IMR-90 (cell line): ENCODE measurements at regions not wholly inside any gene's neighbourhood (a gene's known extent, or its start where the extent isn't known, plus 50 kb on each side); places are given as distances from the start of the nearest gene placed in this dataset.

Source experiments
- ATAC-seq: fragments of 200-7000 bp; cut with Tn5 transposase; 2 replicates; pipeline ENCODE4 v1.9.1; 2020; ENCODE audit warnings: low read depth, mild to moderate bottlenecking, moderate library complexity
- BruUV-seq: library from RNA; stranded (reverse); fragments of 400-500 nt; replicated peaks from 2 replicates; lab custom pipeline; 2021; lab: Mats Ljungman, UMichigan
- CTCF ChIA-PET: fragments of 300-600 bp; formaldehyde crosslinking; extraction: SDS; loops from one replicate; lab custom pipeline; 2021; ENCODE audit warnings: antibody characterized with exemption; lab: Yijun Ruan, JAX
- POLR2A ChIA-PET: fragments of 300-600 bp; sonication (Branson Sonifier 250); formaldehyde crosslinking; loops from one replicate; lab custom pipeline; 2022; ENCODE audit warnings: antibody characterized with exemption; ENCODE audit not compliant: unreplicated experiment; lab: Charles Lee
- DNase-seq: peaks from one replicate; pipeline ENCODE4 v3.0.0; 2013
- H2AFZ ChIP-seq: replicated peaks from 2 replicates; pipeline ENCODE3; 2013; ENCODE audit warnings: low read length, mild to moderate bottlenecking; ENCODE audit not compliant: poor library complexity
- H2AK5ac ChIP-seq: 2 replicates; pipeline ENCODE4 v1.6.1; 2013; ENCODE audit warnings: low read depth, low read length, inconsistent platforms
- H2AK9ac ChIP-seq: replicated peaks from 2 replicates; pipeline ENCODE3; 2013; ENCODE audit warnings: mild to moderate bottlenecking, low read depth, low read length, moderate library complexity; ENCODE audit not compliant: poor library complexity
- H2BK120ac ChIP-seq: 2 replicates; pipeline ENCODE4 v1.6.1; 2013; ENCODE audit warnings: low read depth, low read length, inconsistent platforms
- H2BK15ac ChIP-seq: 3 replicates; pipeline ENCODE4 v1.6.1; 2013; ENCODE audit warnings: low read depth, low read length, inconsistent platforms
- H2BK20ac ChIP-seq: 2 replicates; pipeline ENCODE4 v1.6.1; 2013; ENCODE audit warnings: low read depth, mild to moderate bottlenecking, inconsistent platforms, low read length, moderate library complexity
- H2BK5ac ChIP-seq: 2 replicates; pipeline ENCODE4 v1.6.1; 2013; ENCODE audit warnings: mild to moderate bottlenecking, low read depth, low read length, inconsistent platforms; ENCODE audit not compliant: poor library complexity, severe bottlenecking
- H3K14ac ChIP-seq: replicated peaks from 2 replicates; pipeline ENCODE4 v1.6.1; 2013; ENCODE audit warnings: low read depth, low read length, inconsistent platforms
- H3K18ac ChIP-seq: 2 replicates; pipeline ENCODE4 v1.6.1; 2013; ENCODE audit warnings: low read depth, low read length, control low read depth
- H3K23ac ChIP-seq: 2 replicates; pipeline ENCODE4 v1.6.1; 2013; ENCODE audit warnings: low read depth, low read length, inconsistent platforms
- H3K27ac ChIP-seq: 2 replicates; pipeline ENCODE4 v1.5.1; 2013; ENCODE audit warnings: mild to moderate bottlenecking, control low read depth, low read length; ENCODE audit not compliant: insufficient read depth
- H3K27me3 ChIP-seq: 2 replicates; pipeline ENCODE4 v1.6.1; 2013; ENCODE audit warnings: low read length; ENCODE audit not compliant: control insufficient read depth, insufficient read depth
- H3K36me3 ChIP-seq: 2 replicates; pipeline ENCODE4 v1.6.1; 2013; ENCODE audit warnings: low read length, mixed read lengths; ENCODE audit not compliant: control insufficient read depth, insufficient read depth
- H3K4ac ChIP-seq: 2 replicates; pipeline ENCODE4 v1.6.1; 2013; ENCODE audit warnings: low read depth, low read length, inconsistent platforms
- H3K4me1 ChIP-seq: 2 replicates; pipeline ENCODE4 v1.6.1; 2013; ENCODE audit warnings: low read length, mixed read lengths; ENCODE audit not compliant: control insufficient read depth, insufficient read depth
- H3K4me2 ChIP-seq: 2 replicates; pipeline ENCODE4 v1.6.1; 2013; ENCODE audit warnings: low read depth, mild to moderate bottlenecking, control low read depth, low read length, moderate library complexity
- H3K4me3 ChIP-seq: 2 replicates; pipeline ENCODE4 v1.5.1; 2013; ENCODE audit warnings: low read depth, mild to moderate bottlenecking, control low read depth, low read length, moderate library complexity; ENCODE audit not compliant: insufficient read depth
- H3K56ac ChIP-seq: 2 replicates; pipeline ENCODE4 v1.6.1; 2013; ENCODE audit warnings: low read length, inconsistent platforms; ENCODE audit not compliant: insufficient read depth; ENCODE audit errors: extremely low read depth
- H3K79me1 ChIP-seq, 2 experiments: 2 replicates each; pipeline ENCODE4 v1.6.1; 2013; ENCODE audit warnings: low read length in 2 of 2, inconsistent platforms in 1 of 2, low read depth in 1 of 2
- H3K9ac ChIP-seq: 2 replicates; pipeline ENCODE4 v1.6.1; 2013; ENCODE audit warnings: low read depth, low read length, control low read depth
- H3K9me1 ChIP-seq: 2 replicates; pipeline ENCODE4 v1.6.1; 2013; ENCODE audit warnings: low read length, inconsistent platforms; ENCODE audit not compliant: insufficient read depth
- H3K9me3 ChIP-seq: 2 replicates; pipeline ENCODE4 v1.6.1; 2013; ENCODE audit warnings: low read length; ENCODE audit not compliant: control insufficient read depth, insufficient read depth
- H4K20me1 ChIP-seq: 2 replicates; pipeline ENCODE4 v1.6.1; 2013; ENCODE audit warnings: low read length, inconsistent platforms; ENCODE audit not compliant: insufficient read depth
- H4K5ac ChIP-seq: 2 replicates; pipeline ENCODE4 v1.6.1; 2013; ENCODE audit warnings: mild to moderate bottlenecking, low read depth, low read length, control low read depth
- H4K8ac ChIP-seq, 2 experiments: 2 replicates each; pipeline ENCODE4 v1.6.1; 2013; ENCODE audit warnings: low read depth in 2 of 2, low read length in 2 of 2, control low read depth in 1 of 2, inconsistent platforms in 1 of 2
- H4K91ac ChIP-seq: 2 replicates; pipeline ENCODE4 v1.6.1; 2013; ENCODE audit warnings: low read depth, low read length, inconsistent platforms; ENCODE audit not compliant: insufficient read depth
- BHLHE40 ChIP-seq: fragments of 150-350 bp; IDR thresholded peaks from 2 replicates; pipeline ENCODE4 v1.6.1; 2016; ENCODE audit warnings: mild to moderate bottlenecking, low read depth, low read length
- CHD1 ChIP-seq: IDR thresholded peaks from 2 replicates; pipeline ENCODE4 v1.6.1; 2012; ENCODE audit warnings: low read depth, low read length, improper control_type of control experiment
- FOS ChIP-seq: fragments of 150-350 bp; IDR thresholded peaks from 2 replicates; pipeline ENCODE4 v1.6.1; 2016; ENCODE audit warnings: low read depth, low read length
- MAFK ChIP-seq: IDR thresholded peaks from 2 replicates; pipeline ENCODE4 v1.6.1; 2012; ENCODE audit warnings: low read depth, low read length, improper control_type of control experiment
- MAZ ChIP-seq: IDR thresholded peaks from 2 replicates; pipeline ENCODE4 v1.6.1; 2012; ENCODE audit warnings: low read depth, mild to moderate bottlenecking, low read length, improper control_type of control experiment, moderate library complexity, borderline replicate concordance
- MXI1 ChIP-seq: IDR thresholded peaks from 2 replicates; pipeline ENCODE4 v1.6.1; 2012; ENCODE audit warnings: low read depth, mild to moderate bottlenecking, low read length, moderate library complexity, borderline replicate concordance
- NFE2L2 ChIP-seq: fragments of 150-350 bp; IDR thresholded peaks from 2 replicates; pipeline ENCODE4 v1.6.1; 2016; ENCODE audit warnings: low read depth, mild to moderate bottlenecking, low read length
- POLR2A ChIP-seq: IDR thresholded peaks from 2 replicates; pipeline ENCODE4 v1.6.1; 2012; ENCODE audit warnings: mild to moderate bottlenecking, low read depth, low read length
- RAD21 ChIP-seq: IDR thresholded peaks from 2 replicates; pipeline ENCODE4 v1.6.1; 2012; ENCODE audit warnings: low read length, improper control_type of control experiment
- RCOR1 ChIP-seq: IDR thresholded peaks from 2 replicates; pipeline ENCODE4 v1.6.1; 2012; ENCODE audit warnings: mild to moderate bottlenecking, low read length, improper control_type of control experiment; ENCODE audit not compliant: insufficient replicate concordance
- RFX5 ChIP-seq: IDR thresholded peaks from 2 replicates; pipeline ENCODE4 v1.8.0; 2012; ENCODE audit warnings: low read depth, mild to moderate bottlenecking, low read length, moderate library complexity
- SMC3 ChIP-seq: fragments of 150-350 bp; IDR thresholded peaks from 2 replicates; pipeline ENCODE4 v1.6.1; 2016; ENCODE audit warnings: low read depth, mild to moderate bottlenecking, antibody characterized with exemption, low read length, moderate library complexity
- WGBS, 2 experiments: methylation state at CpG; one replicate each; pipeline versions ENCODE4 v1.1.5 to v1.1.7; 2013; ENCODE audit warnings: missing lambda C conversion rate in 2 of 2; ENCODE audit not compliant: insufficient read length in 1 of 2; ENCODE audit errors: extremely low coverage in 2 of 2; 5-methylcytosine and 5-hydroxymethylcytosine counted together
- dilution Hi-C: fragments of 300-500 bp; cut with HindIII; formaldehyde crosslinking; loops from one replicate; pipeline ENCODE4 v1.14.3; 2018; ENCODE audit warnings: low sequenced_read_pairs; ENCODE audit not compliant: unreplicated experiment
- in situ Hi-C: fragments of 300-500 bp; cut with MboI; formaldehyde crosslinking; loops from 3 replicates; pipeline ENCODE4 v1.14.3; 2019; ENCODE audit warnings: low sequenced_read_pairs, inconsistent platforms, mixed read lengths
- intact Hi-C: fragments of 100-400 bp; cut with micrococcal nuclease; formaldehyde crosslinking; loops from 2 replicates; pipeline ENCODE4 v1.10.0; 2022
- TF ChIP-seq, protein P1 (sequence below): fragments of 150-350 bp; IDR thresholded peaks from 2 replicates; pipeline ENCODE4 v1.6.1; 2016; ENCODE audit warnings: low read depth, mild to moderate bottlenecking, low read length, moderate library complexity, borderline replicate concordance
- TF ChIP-seq, protein P2 (sequence below): conservative IDR thresholded peaks from 2 replicates; pipeline ENCODE4 v1.5.1; 2012; ENCODE audit warnings: mild to moderate bottlenecking, low read depth, low read length, improper control_type of control experiment
- TF ChIP-seq, protein P3 (sequence below): fragments of 150-350 bp; IDR thresholded peaks from 2 replicates; pipeline ENCODE4 v1.6.1; 2017; ENCODE audit warnings: mild to moderate bottlenecking, antibody characterized with exemption, low read length, low read depth

DNA sequence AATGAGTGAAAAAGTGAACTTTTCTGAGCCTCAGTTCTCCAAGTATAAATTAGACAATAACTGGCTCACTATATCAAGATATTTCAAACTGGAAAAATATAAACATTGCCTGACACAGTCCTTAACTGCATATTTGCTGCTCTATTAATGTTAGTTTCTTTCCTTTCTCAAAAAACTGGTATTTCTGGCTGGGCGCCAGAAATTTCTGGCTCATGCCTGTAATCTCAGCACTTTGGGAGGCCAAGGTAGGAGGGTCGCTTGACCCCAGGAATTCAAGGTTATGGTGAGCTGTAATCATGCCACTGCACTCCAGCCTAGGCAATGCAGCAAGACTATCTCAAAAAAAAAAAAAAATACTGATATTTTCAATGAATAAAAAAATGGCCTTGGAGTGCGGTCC is 227.0 kb downstream of the MAGEB17 start:
- no peak overlapping the region for H4K8ac ChIP-seq
- no peak overlapping the region for H3K4me3 ChIP-seq
- H2AK5ac ChIP-seq: no peak overlapping the region
- no peak overlapping the region for H3K27ac ChIP-seq
- ChIA-PET CTCF (no interaction called here), POLR2A (no interaction called here)
- no peak overlapping the region for H2BK5ac ChIP-seq
- no peak overlapping the region for H2BK120ac ChIP-seq
- no peak overlapping the region for H2AFZ ChIP-seq
- dilution Hi-C loops: no loop called here
- no TSS peak for BruUV-seq
- H4K91ac ChIP-seq: no peak overlapping the region
- no peaks in the 10 kb centered on the region for H4K20me1 ChIP-seq
- no peak overlapping the region for H2BK20ac ChIP-seq
- H3K4me1 ChIP-seq: peaks cover 2% of the 10 kb centered on the region; the same call in 1 of the 2 replicates
- no peak overlapping the region for H3K18ac ChIP-seq
- H3K56ac ChIP-seq: no peak overlapping the region
- no peaks in the 10 kb centered on the region for H3K36me3 ChIP-seq
- no peak overlapping the region for H3K23ac ChIP-seq
- no peaks in the 10 kb centered on the region; the same call in 1 of the 2 replicates for H3K9me3 ChIP-seq
- H3K9ac ChIP-seq: no peak overlapping the region
- no peaks in the 10 kb centered on the region for H3K79me1 ChIP-seq
- in situ Hi-C loops: no loop called here
- intact Hi-C loops: no loop called here
- no peak for DNase-seq
- no peak overlapping the region for H3K4ac ChIP-seq
- H3K27me3 ChIP-seq: no peaks in the 10 kb centered on the region; the same call in 1 of the 2 replicates
- no peaks in the 10 kb centered on the region; the same call in 1 of the 2 replicates for H3K9me1 ChIP-seq
- H2AK9ac ChIP-seq: no peak overlapping the region
- H3K14ac ChIP-seq: no peak overlapping the region
- H4K5ac ChIP-seq: no peak overlapping the region
- no peak overlapping the region for H2BK15ac ChIP-seq
- no peak for ATAC-seq
- no CpG with 5 or more reads among the region's 3 CpGs for WGBS, 2 experiments
- no peak overlapping the region for H3K4me2 ChIP-seq
- TF ChIP-seq MAFK (no peak), RCOR1 (no peak), MAZ (no peak), RFX5 (no peak), CHD1 (no peak), BHLHE40 (no peak), FOS (no peak), SMC3 (no peak), NFE2L2 (no peak), RAD21 (no peak), POLR2A (no peak), MXI1 (no peak)
- TF ChIP-seq, protein P1, sequence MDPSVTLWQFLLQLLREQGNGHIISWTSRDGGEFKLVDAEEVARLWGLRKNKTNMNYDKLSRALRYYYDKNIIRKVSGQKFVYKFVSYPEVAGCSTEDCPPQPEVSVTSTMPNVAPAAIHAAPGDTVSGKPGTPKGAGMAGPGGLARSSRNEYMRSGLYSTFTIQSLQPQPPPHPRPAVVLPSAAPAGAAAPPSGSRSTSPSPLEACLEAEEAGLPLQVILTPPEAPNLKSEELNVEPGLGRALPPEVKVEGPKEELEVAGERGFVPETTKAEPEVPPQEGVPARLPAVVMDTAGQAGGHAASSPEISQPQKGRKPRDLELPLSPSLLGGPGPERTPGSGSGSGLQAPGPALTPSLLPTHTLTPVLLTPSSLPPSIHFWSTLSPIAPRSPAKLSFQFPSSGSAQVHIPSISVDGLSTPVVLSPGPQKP: no peak
- TF ChIP-seq, protein P2, sequence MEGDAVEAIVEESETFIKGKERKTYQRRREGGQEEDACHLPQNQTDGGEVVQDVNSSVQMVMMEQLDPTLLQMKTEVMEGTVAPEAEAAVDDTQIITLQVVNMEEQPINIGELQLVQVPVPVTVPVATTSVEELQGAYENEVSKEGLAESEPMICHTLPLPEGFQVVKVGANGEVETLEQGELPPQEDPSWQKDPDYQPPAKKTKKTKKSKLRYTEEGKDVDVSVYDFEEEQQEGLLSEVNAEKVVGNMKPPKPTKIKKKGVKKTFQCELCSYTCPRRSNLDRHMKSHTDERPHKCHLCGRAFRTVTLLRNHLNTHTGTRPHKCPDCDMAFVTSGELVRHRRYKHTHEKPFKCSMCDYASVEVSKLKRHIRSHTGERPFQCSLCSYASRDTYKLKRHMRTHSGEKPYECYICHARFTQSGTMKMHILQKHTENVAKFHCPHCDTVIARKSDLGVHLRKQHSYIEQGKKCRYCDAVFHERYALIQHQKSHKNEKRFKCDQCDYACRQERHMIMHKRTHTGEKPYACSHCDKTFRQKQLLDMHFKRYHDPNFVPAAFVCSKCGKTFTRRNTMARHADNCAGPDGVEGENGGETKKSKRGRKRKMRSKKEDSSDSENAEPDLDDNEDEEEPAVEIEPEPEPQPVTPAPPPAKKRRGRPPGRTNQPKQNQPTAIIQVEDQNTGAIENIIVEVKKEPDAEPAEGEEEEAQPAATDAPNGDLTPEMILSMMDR: no peak
- TF ChIP-seq, protein P3, sequence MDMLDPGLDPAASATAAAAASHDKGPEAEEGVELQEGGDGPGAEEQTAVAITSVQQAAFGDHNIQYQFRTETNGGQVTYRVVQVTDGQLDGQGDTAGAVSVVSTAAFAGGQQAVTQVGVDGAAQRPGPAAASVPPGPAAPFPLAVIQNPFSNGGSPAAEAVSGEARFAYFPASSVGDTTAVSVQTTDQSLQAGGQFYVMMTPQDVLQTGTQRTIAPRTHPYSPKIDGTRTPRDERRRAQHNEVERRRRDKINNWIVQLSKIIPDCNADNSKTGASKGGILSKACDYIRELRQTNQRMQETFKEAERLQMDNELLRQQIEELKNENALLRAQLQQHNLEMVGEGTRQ: no peak
